8988T (cell line): ENCODE measurements at regions not wholly inside any gene's neighbourhood (a gene's known extent, or its start where the extent isn't known, plus 50 kb on each side); places are given as distances from the start of the nearest gene placed in this dataset.
"Not testable (repeated sequence)": the region's sequence is repeated elsewhere in the genome, so short reads cannot be mapped to it uniquely, and the experiment has no call there.

Source experiments
- DNase-seq: peaks from one replicate; pipeline ENCODE4 v3.0.0; 2011

- DNase-seq, result no peak
Measured at GRCh38 chr1:193402977-193403376, 216.6 kb upstream of the B3GALT2 start.

GRCh38 chr1:193402037-193402436 lies 215.6 kb upstream of the B3GALT2 start:
- DNase-seq, result no peak

GRCh38 chr1:193394336-193394735 lies 207.9 kb upstream of the B3GALT2 start:
- no peak for DNase-seq

- DNase-seq, result no peak
Measured at GRCh38 chr1:193392686-193393085, 206.3 kb upstream of the B3GALT2 start.

GRCh38 chr1:193388683-193389082 lies 202.3 kb upstream of the B3GALT2 start:
- DNase-seq, result no peak

- DNase-seq, result no peak
Measured at GRCh38 chr1:193388165-193388564, 201.8 kb upstream of the B3GALT2 start.

- DNase-seq, result no peak
Measured at GRCh38 chr1:193387406-193387805, 201.0 kb upstream of the B3GALT2 start.

- not testable (repeated sequence) for DNase-seq
Measured at GRCh38 chr1:193378451-193378850, 192.0 kb upstream of the B3GALT2 start.

GRCh38 chr1:193377472-193377871 lies 191.1 kb upstream of the B3GALT2 start:
- DNase-seq, result no peak

- DNase-seq, result no peak
Measured at GRCh38 chr1:193372553-193372952, 186.1 kb upstream of the B3GALT2 start.

GRCh38 chr1:193368302-193368701 lies 181.9 kb upstream of the B3GALT2 start:
- no peak for DNase-seq

GRCh38 chr1:193367863-193368262 lies 181.4 kb upstream of the B3GALT2 start:
- DNase-seq, result no peak

GRCh38 chr1:193366764-193367507 lies 180.5 kb upstream of the B3GALT2 start:
- DNase-seq, result no peak

- no peak for DNase-seq
Measured at GRCh38 chr1:193365966-193366365, 179.6 kb upstream of the B3GALT2 start.

GRCh38 chr1:193359631-193360030 lies 173.2 kb upstream of the B3GALT2 start:
- DNase-seq, result no peak

GRCh38 chr1:193358419-193358818 lies 172.0 kb upstream of the B3GALT2 start:
- no peak for DNase-seq

GRCh38 chr1:193356249-193356648 lies 169.8 kb upstream of the B3GALT2 start:
- DNase-seq, result no peak

- DNase-seq, result no peak
Measured at GRCh38 chr1:193355626-193356025, 169.2 kb upstream of the B3GALT2 start.

GRCh38 chr1:193355178-193355577 lies 168.8 kb upstream of the B3GALT2 start:
- no peak for DNase-seq

GRCh38 chr1:193348769-193349535 lies 162.5 kb upstream of the B3GALT2 start:
- DNase-seq, result no peak

- DNase-seq, result no peak
Measured at GRCh38 chr1:193348091-193348768, 161.8 kb upstream of the B3GALT2 start.

GRCh38 chr1:193346085-193346484 lies 159.7 kb upstream of the B3GALT2 start:
- DNase-seq, result no peak

GRCh38 chr1:193342811-193343210 lies 156.4 kb upstream of the B3GALT2 start:
- no peak for DNase-seq

GRCh38 chr1:193340331-193340730 lies 153.9 kb upstream of the B3GALT2 start:
- DNase-seq, result no peak
